AG04450 (cell line): ENCODE measurements at regions not wholly inside any gene's neighbourhood (a gene's known extent, or its start where the extent isn't known, plus 50 kb on each side); places are given as distances from the start of the nearest gene placed in this dataset.

Experiments used
- CTCF ChIA-PET: fragments of 300-600, 350-600 bp; formaldehyde crosslinking; extraction: SDS; loops from one replicate; lab custom pipeline; 2022; ENCODE audit warnings: antibody characterized with exemption, inconsistent platforms; lab: Charles Lee
- POLR2A ChIA-PET: fragments of 350-600 bp; formaldehyde crosslinking; extraction: SDS; loops from one replicate; lab custom pipeline; 2021; ENCODE audit warnings: antibody characterized with exemption, inconsistent platforms; lab: Yijun Ruan, JAX
- DNase-seq: peaks from one replicate; pipeline ENCODE4 v3.0.0-alpha.2; 2011; ENCODE audit warnings: low read depth, low spot score
- H3K27ac ChIP-seq: one replicate; pipeline ENCODE4 v1.5.1; 2012; ENCODE audit warnings: low read depth, low read length, control low read depth
- H3K27me3 ChIP-seq: one replicate; pipeline ENCODE4 v1.6.0; 2012; ENCODE audit warnings: low read length; ENCODE audit not compliant: control insufficient read depth, insufficient read depth
- H3K4me3 ChIP-seq: 2 replicates; pipeline ENCODE4 v1.5.1; 2011; ENCODE audit warnings: mild to moderate bottlenecking, low read depth, low read length, control low read depth
- H3K9me3 ChIP-seq: 2 replicates; pipeline ENCODE4 v1.5.1; 2012; ENCODE audit warnings: low read length; ENCODE audit not compliant: control insufficient read depth, insufficient read depth
- CTCF ChIP-seq: IDR thresholded peaks from 2 replicates; pipeline ENCODE4 v1.5.1; 2011; ENCODE audit warnings: low read depth, low read length, control low read depth, inconsistent platforms

GRCh38 chr5:159639590-159639989 is 276.7 kb upstream of the ADRA1B start:
- no peak overlapping the region for H3K4me3 ChIP-seq

GRCh38 chr5:159640446-159640845 is 275.8 kb upstream of the ADRA1B start:
- H3K9me3 ChIP-seq = no peaks in the 10 kb centered on the region; the same call in 1 of the 2 replicates
- no peak overlapping the region for H3K4me3 ChIP-seq
- no peak overlapping the region for H3K27ac ChIP-seq
- POLR2A ChIA-PET = no interaction called here
- no peak for TF ChIP-seq CTCF
- peaks cover 5% of the 10 kb centered on the region for H3K27me3 ChIP-seq
- CTCF ChIA-PET = no interaction called here
- no peak for DNase-seq

More at GRCh38 chr5:159639590-159639989, 276.7 kb upstream of the ADRA1B start:
- ChIA-PET POLR2A (no interaction called here), CTCF (interaction anchor here (0.5 kb wide), 1 partner anchor 594 kb away, joined by 3 read pairs; no protein-coding TSS in a partner anchor)
- Histone ChIP-seq H3K9me3 (no peaks in the 10 kb centered on the region; the same call in 1 of the 2 replicates), H3K27ac (no peak overlapping the region), H3K27me3 (peaks cover 5% of the 10 kb centered on the region)
- DNase-seq = no peak
- no peak for TF ChIP-seq CTCF

GRCh38 chr5:159640921-159641320 is 275.4 kb upstream of the ADRA1B start:
- no peak for DNase-seq
- CTCF ChIA-PET = no interaction called here
- H3K27me3 ChIP-seq = peaks cover 5% of the 10 kb centered on the region
- no peak overlapping the region for H3K4me3 ChIP-seq
- POLR2A ChIA-PET = no interaction called here
- no peaks in the 10 kb centered on the region; the same call in 1 of the 2 replicates for H3K9me3 ChIP-seq
- TF ChIP-seq CTCF = no peak
- H3K27ac ChIP-seq = no peak overlapping the region

GRCh38 chr5:159641371-159642039 is 274.8 kb upstream of the ADRA1B start:
- ChIA-PET POLR2A (no interaction called here), CTCF (no interaction called here)
- H3K27ac ChIP-seq = no peak overlapping the region
- no peak overlapping the region for H3K4me3 ChIP-seq
- no peak for DNase-seq
- no peak for TF ChIP-seq CTCF
- H3K9me3 ChIP-seq = no peaks in the 10 kb centered on the region; the same call in 1 of the 2 replicates
- H3K27me3 ChIP-seq = peaks cover 5% of the 10 kb centered on the region

- POLR2A ChIA-PET = no interaction called here
- peak; percentile 19; the same call in 1 of the 2 replicates for TF ChIP-seq CTCF
Measured at GRCh38 chr5:159642379-159642778, 273.9 kb upstream of the ADRA1B start.

More at GRCh38 chr5:159642379-159642778, 273.9 kb upstream of the ADRA1B start:
- Histone ChIP-seq H3K27me3 (peaks cover 5% of the 10 kb centered on the region), H3K27ac (no peak overlapping the region), H3K9me3 (no peaks in the 10 kb centered on the region; the same call in 1 of the 2 replicates), H3K4me3 (no peak overlapping the region)
- CTCF ChIA-PET = no interaction called here
- DNase-seq = no peak
